ENCODE measurements at regions not wholly inside any gene's neighbourhood (a gene's known extent, or its start where the extent isn't known, plus 50 kb on each side); places are given as distances from the start of the nearest gene placed in this dataset.
"Not testable (repeated sequence)": the region's sequence is repeated elsewhere in the genome, so short reads cannot be mapped to it uniquely, and the experiment has no call there.

GRCh38 chr2:176902454-176902853 is 310.1 kb upstream of the HNRNPA3 start:
- intact Hi-C loops (cut with DNase I; ENCODE audit: low total_unique reads): no loop called here
- no peaks in the 10 kb centered on the region for H3K36me3 ChIP-seq (ENCODE audit: low read depth, missing control alignments)

GRCh38 chr2:176904053-176904452 is 308.5 kb upstream of the HNRNPA3 start:
- H3K4me3 ChIP-seq; H3K4me1 ChIP-seq; H3K9me3 ChIP-seq; intact Hi-C loops (cut with DNase I; ENCODE audit: low total_unique reads); H3K27me3 ChIP-seq; H3K27ac ChIP-seq; DNase-seq; H3K36me3 ChIP-seq (ENCODE audit: low read depth, missing control alignments): not testable (repeated sequence)
- 95 to 96% methylated on average over 2 of the region's 2 CpGs for WGBS, 2 donors

More at GRCh38 chr2:176902454-176902853, 310.1 kb upstream of the HNRNPA3 start:
- DNase-seq: no peak
- Histone ChIP-seq H3K27ac (no peak overlapping the region), H3K4me3 (no peak overlapping the region), H3K27me3 (no peaks in the 10 kb centered on the region), H3K9me3 (no peaks in the 10 kb centered on the region), H3K4me1 (no peaks in the 10 kb centered on the region)
- WGBS, 2 donors: 89 to 93% methylated on average over 4 of the region's 4 CpGs
- TF ChIP-seq POLR2A (IDR thresholded peaks at IDR 0.05) (no peak), CTCF (IDR thresholded peaks at IDR 0.05) (no peak)

GRCh38 chr2:176907341-176907740 is 305.3 kb upstream of the HNRNPA3 start:
- intact Hi-C loops (cut with DNase I; ENCODE audit: low total_unique reads): no loop called here
- H3K27ac ChIP-seq: no peak overlapping the region
- no peak for DNase-seq
- WGBS, 2 donors: 41 to 48% methylated on average over 3 of the region's 3 CpGs
- no peak overlapping the region for H3K4me3 ChIP-seq
- no peaks in the 10 kb centered on the region for H3K36me3 ChIP-seq (ENCODE audit: low read depth, missing control alignments)
- H3K27me3 ChIP-seq: no peaks in the 10 kb centered on the region
- TF ChIP-seq CTCF (IDR thresholded peaks at IDR 0.05): no peak
- TF ChIP-seq POLR2A (IDR thresholded peaks at IDR 0.05): no peak
- no peaks in the 10 kb centered on the region for H3K9me3 ChIP-seq
- no peaks in the 10 kb centered on the region for H3K4me1 ChIP-seq

- no peak for TF ChIP-seq POLR2A (IDR thresholded peaks at IDR 0.05)
- TF ChIP-seq CTCF (IDR thresholded peaks at IDR 0.05): no peak
- no peak for DNase-seq
Observed at GRCh38 chr2:176910828-176911227, 301.8 kb upstream of the HNRNPA3 start.

GRCh38 chr2:176913955-176914354 is 298.6 kb upstream of the HNRNPA3 start:
- H3K27ac ChIP-seq: no peak overlapping the region
- H3K27me3 ChIP-seq: no peaks in the 10 kb centered on the region
- TF ChIP-seq POLR2A (IDR thresholded peaks at IDR 0.05) (no peak), CTCF (IDR thresholded peaks at IDR 0.05) (no peak)
- WGBS, 2 donors: 88 to 96% methylated on average over 1 of the region's 1 CpG
- H3K9me3 ChIP-seq: no peaks in the 10 kb centered on the region
- H3K36me3 ChIP-seq (ENCODE audit: low read depth, missing control alignments): no peaks in the 10 kb centered on the region
- no peak overlapping the region for H3K4me3 ChIP-seq
- no peaks in the 10 kb centered on the region for H3K4me1 ChIP-seq
- no peak for DNase-seq
- intact Hi-C loops (cut with DNase I; ENCODE audit: low total_unique reads): no loop called here

More at GRCh38 chr2:176910828-176911227, 301.8 kb upstream of the HNRNPA3 start:
- WGBS, 2 donors: 55 to 76% methylated on average over 3 of the region's 3 CpGs
- no peak overlapping the region for H3K4me3 ChIP-seq
- no peaks in the 10 kb centered on the region for H3K4me1 ChIP-seq
- H3K27ac ChIP-seq: no peak overlapping the region
- H3K27me3 ChIP-seq: no peaks in the 10 kb centered on the region
- H3K36me3 ChIP-seq (ENCODE audit: low read depth, missing control alignments): no peaks in the 10 kb centered on the region
- intact Hi-C loops (cut with DNase I; ENCODE audit: low total_unique reads): no loop called here
- no peaks in the 10 kb centered on the region for H3K9me3 ChIP-seq
